ENCODE measurements at regions not wholly inside any gene's neighbourhood (a gene's known extent, or its start where the extent isn't known, plus 50 kb on each side); places are given as distances from the start of the nearest gene placed in this dataset.

DNA sequence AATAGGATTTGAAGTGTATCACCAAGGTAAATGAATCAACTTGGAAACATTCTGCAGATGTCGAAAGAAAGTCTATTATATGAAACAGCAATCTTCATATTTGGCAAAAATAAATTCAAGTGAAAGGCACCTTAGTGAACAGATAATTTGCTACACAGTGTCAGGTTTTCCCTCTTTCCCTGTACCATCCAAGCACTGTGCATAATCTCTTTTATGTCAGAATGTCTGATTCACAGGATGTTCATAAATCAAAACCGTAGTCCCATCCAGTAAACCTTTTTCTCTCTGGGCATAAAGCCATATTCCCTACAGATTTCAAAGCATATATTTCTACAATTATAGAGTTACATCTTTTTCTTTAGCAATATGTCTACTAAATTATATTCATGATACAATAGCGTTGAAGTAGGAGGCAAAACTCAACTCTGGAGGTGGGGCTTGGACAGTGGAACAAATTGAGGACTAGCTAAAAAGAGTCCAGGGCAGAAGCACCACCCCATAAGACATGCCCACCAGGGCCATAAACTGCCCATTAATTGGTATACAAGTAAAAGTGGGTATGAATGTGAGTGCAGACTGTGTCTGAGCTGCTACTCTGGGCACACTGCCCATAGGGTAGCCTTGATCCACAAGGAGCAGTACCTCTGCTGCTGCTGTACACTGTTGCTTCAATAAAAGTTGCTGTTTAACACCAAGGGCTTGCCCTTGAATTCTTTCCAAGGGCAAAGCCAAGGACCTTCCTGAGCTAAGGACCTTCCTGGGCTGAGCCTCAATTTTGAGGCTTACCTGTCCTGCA, 72.1 kb upstream of the MYCBP2 start:
- no peak for DNase-seq (ENCODE audit: low spot score in 2 of 2)
- no peaks in the 10 kb centered on the region for H3K4me1 ChIP-seq
- no peak overlapping the region for H3K27ac ChIP-seq
- no peak overlapping the region for H3K4me3 ChIP-seq
- intact Hi-C loops (cut with DNase I): no loop called here
- H3K9me3 ChIP-seq: no peaks in the 10 kb centered on the region
- no peaks in the 10 kb centered on the region for H3K27me3 ChIP-seq
- TF ChIP-seq, protein P1, sequence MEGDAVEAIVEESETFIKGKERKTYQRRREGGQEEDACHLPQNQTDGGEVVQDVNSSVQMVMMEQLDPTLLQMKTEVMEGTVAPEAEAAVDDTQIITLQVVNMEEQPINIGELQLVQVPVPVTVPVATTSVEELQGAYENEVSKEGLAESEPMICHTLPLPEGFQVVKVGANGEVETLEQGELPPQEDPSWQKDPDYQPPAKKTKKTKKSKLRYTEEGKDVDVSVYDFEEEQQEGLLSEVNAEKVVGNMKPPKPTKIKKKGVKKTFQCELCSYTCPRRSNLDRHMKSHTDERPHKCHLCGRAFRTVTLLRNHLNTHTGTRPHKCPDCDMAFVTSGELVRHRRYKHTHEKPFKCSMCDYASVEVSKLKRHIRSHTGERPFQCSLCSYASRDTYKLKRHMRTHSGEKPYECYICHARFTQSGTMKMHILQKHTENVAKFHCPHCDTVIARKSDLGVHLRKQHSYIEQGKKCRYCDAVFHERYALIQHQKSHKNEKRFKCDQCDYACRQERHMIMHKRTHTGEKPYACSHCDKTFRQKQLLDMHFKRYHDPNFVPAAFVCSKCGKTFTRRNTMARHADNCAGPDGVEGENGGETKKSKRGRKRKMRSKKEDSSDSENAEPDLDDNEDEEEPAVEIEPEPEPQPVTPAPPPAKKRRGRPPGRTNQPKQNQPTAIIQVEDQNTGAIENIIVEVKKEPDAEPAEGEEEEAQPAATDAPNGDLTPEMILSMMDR (IDR thresholded peaks at IDR 0.05): no peak
- H3K36me3 ChIP-seq: no peaks in the 10 kb centered on the region

DNA sequence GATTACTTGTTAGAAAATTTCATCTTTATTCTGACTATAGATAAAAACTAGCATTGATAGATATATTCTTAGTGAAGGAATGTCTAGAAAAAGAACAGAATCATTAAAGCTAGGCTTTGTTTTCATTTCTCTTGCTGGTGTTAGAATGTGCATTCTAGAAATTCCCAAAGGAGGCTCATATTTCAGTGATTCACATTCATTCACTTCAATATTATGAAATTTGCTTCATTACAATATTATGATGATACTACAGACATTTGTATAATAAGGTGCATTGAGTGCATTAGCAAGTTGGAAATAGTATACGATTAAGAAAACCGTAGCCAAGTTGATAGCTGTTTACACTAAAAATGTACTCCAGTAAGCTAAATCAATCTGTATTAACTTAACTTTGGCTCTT, 70.7 kb upstream of the MYCBP2 start:
- no peak overlapping the region for H3K4me3 ChIP-seq
- no peak overlapping the region for H3K27ac ChIP-seq
- H3K9me3 ChIP-seq: no peaks in the 10 kb centered on the region
- no peaks in the 10 kb centered on the region for H3K4me1 ChIP-seq
- DNase-seq (ENCODE audit: low spot score in 2 of 2): no peak
- TF ChIP-seq, protein P1 (IDR thresholded peaks at IDR 0.05): no peak
- no peaks in the 10 kb centered on the region for H3K36me3 ChIP-seq
- intact Hi-C loops (cut with DNase I): no loop called here
- no peaks in the 10 kb centered on the region for H3K27me3 ChIP-seq

DNA sequence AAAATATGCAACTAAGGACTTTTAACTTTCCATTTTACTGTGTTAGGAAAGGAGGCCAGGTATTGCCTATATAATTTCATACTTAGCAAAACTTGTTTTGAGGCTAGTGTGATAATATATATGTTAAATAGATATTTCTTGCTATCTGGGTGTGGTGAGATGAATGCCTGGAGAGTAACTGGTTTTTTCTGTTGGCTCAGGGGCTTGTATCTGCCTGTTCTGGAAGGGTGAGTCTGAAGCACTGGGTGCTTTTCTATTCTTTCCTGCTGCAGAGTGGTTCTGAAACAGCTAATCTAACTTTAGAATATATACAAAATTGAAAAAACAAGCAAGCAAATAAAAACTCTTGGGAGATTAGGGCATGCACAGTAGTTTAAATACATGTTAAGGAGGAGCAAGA, 64.6 kb upstream of the MYCBP2 start:
- H3K27ac ChIP-seq: no peak overlapping the region
- no peak for DNase-seq (ENCODE audit: low spot score in 2 of 2)
- TF ChIP-seq, protein P1 (IDR thresholded peaks at IDR 0.05): no peak
- peaks cover 5 to 18% of the 10 kb centered on the region in 2 donors for H3K4me1 ChIP-seq
- intact Hi-C loops (cut with DNase I): no loop called here
- no peaks in the 10 kb centered on the region for H3K9me3 ChIP-seq
- no peaks in the 10 kb centered on the region for H3K36me3 ChIP-seq
- no peaks in the 10 kb centered on the region for H3K27me3 ChIP-seq
- no peak overlapping the region for H3K4me3 ChIP-seq

DNA sequence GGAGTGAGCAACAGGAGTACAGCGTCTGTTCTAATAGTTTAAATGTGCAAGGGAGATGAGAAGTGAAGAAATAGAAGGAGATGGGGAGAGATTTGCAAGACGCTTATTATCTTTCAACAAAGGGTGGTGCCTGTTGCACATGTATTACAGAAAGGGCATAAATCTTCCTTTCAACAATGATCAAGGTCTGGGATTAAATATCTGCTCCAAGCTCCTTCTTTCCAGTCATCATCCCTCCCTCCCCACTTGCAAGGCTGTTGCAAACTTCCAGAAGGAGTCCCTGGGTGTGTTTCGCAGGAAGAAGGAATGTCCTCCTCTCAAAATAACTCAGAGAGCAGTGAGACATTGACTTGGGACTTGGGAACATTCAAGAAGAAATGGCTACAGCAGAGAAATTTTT, 63.5 kb upstream of the MYCBP2 start:
- peaks cover 5 to 20% of the 10 kb centered on the region in 2 donors for H3K4me1 ChIP-seq
- intact Hi-C loops (cut with DNase I): no loop called here
- TF ChIP-seq, protein P1 (IDR thresholded peaks at IDR 0.05): no peak
- DNase-seq (ENCODE audit: low spot score in 2 of 2): peak in 1 of 2 donors; percentile 66
- no peaks in the 10 kb centered on the region for H3K27me3 ChIP-seq
- H3K9me3 ChIP-seq: no peaks in the 10 kb centered on the region
- no peaks in the 10 kb centered on the region for H3K36me3 ChIP-seq
- H3K27ac ChIP-seq: no peak overlapping the region
- H3K4me3 ChIP-seq: no peak overlapping the region

DNA sequence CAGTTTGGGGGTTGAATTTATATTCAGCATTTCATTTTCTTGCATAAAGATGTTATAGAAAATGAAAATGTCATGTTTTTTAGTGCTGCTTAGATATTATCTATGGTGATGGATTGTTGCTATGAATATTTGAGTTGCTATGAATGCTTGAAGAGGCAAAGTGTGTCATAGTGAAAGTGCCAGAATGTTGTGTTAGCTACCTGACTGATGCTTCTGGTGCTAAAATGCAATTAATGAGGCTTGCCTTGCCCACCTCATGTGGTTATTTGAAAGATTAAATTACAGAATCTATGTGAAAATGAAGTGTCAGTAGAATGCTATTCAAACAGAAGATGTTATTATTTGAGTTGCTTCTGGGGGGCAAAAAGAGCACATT, 62.7 kb upstream of the MYCBP2 start:
- Histone ChIP-seq H3K9me3 (no peaks in the 10 kb centered on the region), H3K27ac (no peak overlapping the region), H3K4me1 (peaks cover 5 to 20% of the 10 kb centered on the region in 2 donors), H3K36me3 (no peaks in the 10 kb centered on the region), H3K4me3 (no peak overlapping the region), H3K27me3 (no peaks in the 10 kb centered on the region)
- TF ChIP-seq, protein P1 (IDR thresholded peaks at IDR 0.05): no peak
- intact Hi-C loops (cut with DNase I): loop anchor here (5.0 kb wide), 2 partner anchors 308 to 362 kb away; partner anchors contain the start of genes FBXL3 and SLAIN1
- no peak for DNase-seq (ENCODE audit: low spot score in 2 of 2)
